ENCODE measurements at regions not wholly inside any gene's neighbourhood (a gene's known extent, or its start where the extent isn't known, plus 50 kb on each side); places are given as distances from the start of the nearest gene placed in this dataset.

DNA sequence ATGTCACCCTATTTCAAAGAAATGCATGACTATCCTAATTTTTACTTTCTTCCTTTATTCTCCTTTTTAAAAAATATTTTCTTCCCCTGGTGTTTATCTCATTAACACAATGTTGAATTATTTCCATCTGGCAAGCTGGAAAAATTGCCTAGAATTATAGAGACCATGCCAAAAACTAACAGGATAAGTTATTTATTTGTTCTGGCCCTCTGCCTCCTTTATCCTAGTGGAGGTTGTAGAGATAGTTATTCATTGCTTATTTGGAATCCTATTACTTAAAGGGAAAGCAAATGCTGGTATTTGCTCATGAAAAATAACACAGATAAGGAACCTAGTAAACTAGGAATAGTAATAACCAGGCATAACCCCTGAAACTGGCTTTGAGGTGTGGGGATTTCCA is 684.9 kb upstream of the KIF2B start:
- ATAC-seq (ENCODE audit: poor library complexity) (no peak), DNase-seq (no peak)
- intact Hi-C loops (cut with DNase I) = no loop called here

DNA sequence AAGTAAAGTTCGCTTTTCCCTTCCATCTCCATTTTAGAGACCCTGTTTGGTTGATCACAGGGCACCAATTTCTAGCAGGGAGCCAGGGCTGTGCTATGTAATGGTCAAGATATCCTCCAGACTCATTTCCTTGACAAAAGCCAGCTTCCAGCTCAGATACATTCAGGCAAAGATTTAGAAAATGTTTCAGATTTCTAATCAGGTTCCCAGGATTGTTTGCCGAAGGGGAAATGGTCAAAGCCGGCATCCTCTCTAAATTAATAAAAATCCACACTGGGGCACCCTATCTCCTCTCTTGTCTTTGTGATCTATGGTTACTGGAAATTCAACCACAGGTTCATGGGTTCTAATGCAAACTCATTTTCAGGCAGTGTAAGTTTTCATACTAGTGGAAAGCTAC is 686.8 kb upstream of the KIF2B start:
- ATAC-seq (ENCODE audit: poor library complexity) (no peak), DNase-seq (no peak)
- intact Hi-C loops (cut with DNase I) = no loop called here

DNA sequence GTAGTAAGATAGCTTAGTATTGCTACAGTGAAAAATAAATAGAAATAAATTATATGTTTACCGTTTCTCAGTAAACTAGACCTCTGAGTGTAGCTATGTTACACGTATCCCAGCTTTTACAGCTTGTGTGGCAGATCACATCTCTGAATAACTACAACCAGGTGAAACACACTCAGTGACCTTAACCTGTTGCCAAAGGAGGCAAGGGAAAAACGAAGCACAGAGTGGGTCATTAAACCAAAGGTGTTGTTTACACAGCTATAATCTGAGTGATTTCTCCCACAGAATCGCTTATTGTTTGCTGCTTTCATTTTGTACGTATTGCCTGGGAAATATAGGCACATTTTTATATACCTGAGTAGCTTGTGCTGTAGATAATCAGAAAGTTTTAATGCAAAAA is 688.2 kb upstream of the KIF2B start:
- ATAC-seq (ENCODE audit: poor library complexity) = no peak
- intact Hi-C loops (cut with DNase I) = no loop called here

DNA sequence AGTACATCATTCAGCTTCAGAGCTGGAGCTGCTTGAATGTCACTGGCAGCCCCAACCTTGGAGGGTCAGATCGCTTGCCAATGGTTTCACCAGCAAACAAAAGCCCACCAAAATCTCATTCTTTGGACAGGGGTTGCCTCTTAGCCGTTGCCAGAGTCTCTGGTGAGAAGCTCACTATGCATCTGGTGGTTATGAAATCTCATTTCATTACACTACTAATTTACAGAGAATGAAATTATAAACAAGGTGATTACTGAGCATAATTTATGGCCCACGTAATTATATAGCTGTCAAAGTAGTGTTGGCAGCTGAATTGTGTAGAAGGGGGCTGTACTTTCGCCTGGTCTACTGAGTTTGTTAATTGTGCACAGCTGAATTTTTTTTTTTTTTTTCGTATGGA is 688.9 kb upstream of the KIF2B start:
- intact Hi-C loops (cut with DNase I) = no loop called here
- DNase-seq (no peak), ATAC-seq (ENCODE audit: poor library complexity) (no peak)

More for the DNA sequence above, 688.2 kb upstream of the KIF2B start:
- no peak for DNase-seq

DNA sequence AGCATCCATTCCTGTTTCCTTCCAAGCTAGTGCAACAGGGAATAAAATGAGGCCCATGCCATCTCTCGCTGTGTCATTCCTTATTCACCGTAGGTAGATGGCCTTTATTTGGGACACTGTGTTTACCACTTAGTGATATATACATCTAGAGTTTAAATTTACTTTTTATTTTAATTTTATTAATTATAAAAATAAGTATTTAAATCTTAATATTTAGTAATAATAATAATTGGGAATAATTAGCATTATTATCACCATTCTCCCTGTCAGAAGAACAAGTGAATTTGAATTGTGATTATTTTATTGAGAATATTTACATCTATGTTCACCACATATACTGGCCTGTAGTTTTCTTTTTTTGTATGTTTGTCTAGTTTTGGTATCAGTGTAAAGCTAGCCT is 692.9 kb upstream of the KIF2B start:
- intact Hi-C loops (cut with DNase I) = loop anchor here (10.0 kb wide), 1 partner anchor 45 kb away; no protein-coding TSS in a partner anchor
- ATAC-seq (ENCODE audit: poor library complexity) (no peak), DNase-seq (no peak)

DNA sequence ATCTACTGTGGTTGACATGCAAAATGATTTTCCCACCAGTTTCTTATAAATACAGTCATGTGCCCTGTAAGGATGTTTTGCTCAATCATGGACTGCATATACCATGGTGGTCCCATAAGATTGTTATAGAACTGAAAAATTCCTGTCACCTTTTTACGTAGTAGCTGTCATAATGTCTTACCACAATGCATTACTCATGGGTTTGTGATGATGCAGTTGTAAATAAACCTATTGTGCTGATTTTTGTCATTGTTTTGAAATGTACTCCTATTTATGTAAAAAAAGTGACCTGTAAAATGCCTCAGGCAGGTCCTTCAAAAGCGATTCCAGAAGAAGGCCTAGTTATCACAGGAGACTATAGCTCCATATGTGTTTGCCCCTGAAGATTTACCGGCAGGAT is 695.4 kb upstream of the KIF2B start:
- intact Hi-C loops (cut with DNase I) = loop anchor here (10.0 kb wide), 1 partner anchor 47 kb away; no protein-coding TSS in a partner anchor
- DNase-seq = no peak
- no peak for ATAC-seq (ENCODE audit: poor library complexity)

GRCh38 chr17:53122966-53123365 is 699.8 kb upstream of the KIF2B start:
- intact Hi-C loops (cut with DNase I) = loop anchor here (10.0 kb wide), 1 partner anchor 52 kb away; no protein-coding TSS in a partner anchor
- DNase-seq (no peak), ATAC-seq (ENCODE audit: poor library complexity) (no peak)

- no peak for DNase-seq
- intact Hi-C loops (cut with DNase I) = loop anchor here (10.0 kb wide), 1 partner anchor 55 kb away; no protein-coding TSS in a partner anchor
- ATAC-seq (ENCODE audit: poor library complexity) = no peak
Measured at GRCh38 chr17:53119773-53120172, 703.0 kb upstream of the KIF2B start.

DNA sequence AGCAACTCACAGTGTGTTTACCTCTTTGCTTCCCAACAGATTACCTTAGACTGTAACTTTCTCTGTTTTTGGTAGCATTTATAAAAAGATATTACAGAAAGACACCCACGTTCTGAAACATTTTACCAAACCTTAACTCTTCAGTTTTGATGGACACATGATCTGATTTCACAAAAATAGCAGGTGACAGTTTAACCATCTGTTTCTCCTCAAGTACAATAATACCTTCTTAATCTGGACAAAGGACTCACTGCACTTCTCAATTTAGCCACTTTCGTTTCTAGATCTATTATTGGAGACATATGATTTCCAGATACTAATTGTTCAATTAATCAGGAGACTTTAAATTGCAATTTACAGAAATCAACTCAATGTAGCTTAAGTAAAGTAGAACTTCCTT is 703.8 kb upstream of the KIF2B start:
- intact Hi-C loops (cut with DNase I) = no loop called here
- ATAC-seq (ENCODE audit: poor library complexity) (no peak), DNase-seq (no peak)

- DNase-seq (no peak), ATAC-seq (ENCODE audit: poor library complexity) (no peak)
- intact Hi-C loops (cut with DNase I) = no loop called here
Measured at GRCh38 chr17:53106886-53107285, 715.8 kb upstream of the KIF2B start.

GRCh38 chr17:53101706-53102105 is 721.0 kb upstream of the KIF2B start:
- DNase-seq (no peak), ATAC-seq (ENCODE audit: poor library complexity) (no peak)
- intact Hi-C loops (cut with DNase I) = no loop called here

DNA sequence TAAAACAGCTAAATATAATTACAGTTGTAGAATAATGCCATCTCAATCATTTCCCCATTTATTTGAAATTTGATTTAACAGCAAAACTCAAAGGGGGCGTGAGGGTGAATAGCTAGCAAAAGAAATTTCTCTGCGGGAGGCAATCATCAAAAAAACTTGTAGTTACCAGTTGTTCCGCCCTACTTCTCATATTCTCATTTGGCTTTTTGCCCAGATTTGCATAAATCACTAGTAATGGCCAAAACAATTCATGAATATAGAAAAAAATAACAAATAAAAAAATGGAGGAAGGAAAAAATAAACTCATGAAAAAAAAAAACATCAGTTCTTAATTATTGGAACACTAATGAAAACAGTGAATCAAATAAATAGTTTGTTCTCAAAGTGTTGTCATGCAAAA is 722.6 kb upstream of the KIF2B start:
- DNase-seq (no peak), ATAC-seq (ENCODE audit: poor library complexity) (no peak)
- intact Hi-C loops (cut with DNase I) = no loop called here

DNA sequence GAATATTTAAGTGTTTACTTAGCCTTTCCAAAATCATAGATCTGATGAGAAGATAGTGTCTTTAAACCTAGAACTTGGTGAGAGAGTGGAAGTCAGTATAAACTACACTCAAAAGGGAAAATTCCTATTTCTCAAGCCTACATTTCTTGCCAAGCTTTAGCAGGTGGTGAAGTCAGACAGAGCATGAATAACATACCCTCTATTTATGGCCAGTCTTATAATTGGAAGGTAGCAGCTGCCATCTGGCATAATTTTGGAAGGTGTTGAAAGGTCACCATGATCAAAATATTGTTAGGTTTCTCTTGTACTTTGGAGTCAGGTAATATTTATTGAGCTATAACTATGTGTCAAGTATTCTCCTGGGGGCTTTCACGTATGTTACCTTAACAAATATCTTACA is 729.3 kb upstream of the KIF2B start:
- no peak for ATAC-seq (ENCODE audit: poor library complexity)
- intact Hi-C loops (cut with DNase I) = no loop called here
- DNase-seq = no peak

GRCh38 chr17:53092072-53092471 is 730.7 kb upstream of the KIF2B start:
- intact Hi-C loops (cut with DNase I) = no loop called here
- no peak for ATAC-seq (ENCODE audit: poor library complexity)
- DNase-seq = no peak

- ATAC-seq (ENCODE audit: poor library complexity) = no peak
- DNase-seq = no peak
- intact Hi-C loops (cut with DNase I) = no loop called here
Measured at GRCh38 chr17:53090770-53091169, 732.0 kb upstream of the KIF2B start.

DNA sequence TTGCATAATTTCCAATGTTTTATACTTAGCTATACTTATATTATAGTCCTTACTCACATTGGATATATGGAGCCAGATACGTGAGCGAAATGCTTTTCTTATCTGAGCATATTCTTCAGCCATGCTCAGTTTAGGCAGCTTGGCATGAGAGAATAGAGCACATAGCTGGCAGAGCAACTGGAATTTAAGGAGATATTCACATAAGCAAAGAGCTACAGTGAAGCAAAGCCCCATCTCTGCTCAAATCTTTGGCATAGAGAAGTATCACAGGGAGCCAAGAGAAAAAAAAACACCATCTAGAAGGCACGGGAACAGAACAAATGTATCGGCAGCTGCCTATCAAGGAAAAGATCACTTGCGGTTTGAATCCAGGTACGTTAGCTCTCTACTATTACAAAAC is 734.2 kb upstream of the KIF2B start:
- DNase-seq (no peak), ATAC-seq (ENCODE audit: poor library complexity) (no peak)
- intact Hi-C loops (cut with DNase I) = no loop called here

GRCh38 chr17:53061446-53061845 is 761.3 kb upstream of the KIF2B start:
- ATAC-seq (ENCODE audit: poor library complexity) = no peak
- no peak for DNase-seq
- intact Hi-C loops (cut with DNase I) = no loop called here

DNA sequence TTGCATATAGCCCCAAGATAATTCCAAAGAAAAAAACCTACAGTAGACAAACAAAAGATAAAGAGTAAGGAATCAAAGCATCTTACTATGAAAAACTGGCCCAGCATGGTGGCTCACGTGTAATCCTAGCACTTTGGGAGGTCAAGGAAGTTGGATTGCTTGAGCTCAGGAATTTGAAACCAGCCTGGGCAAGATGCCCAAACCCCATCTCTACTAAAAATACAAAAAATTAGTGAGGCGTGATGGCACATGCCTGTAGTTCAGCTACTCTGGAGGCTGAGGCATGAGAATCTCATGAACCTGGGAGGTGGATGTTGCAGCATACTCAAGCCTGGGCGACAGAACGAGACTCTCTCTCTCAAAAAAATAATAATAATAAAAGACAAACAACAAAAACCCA is 764.7 kb upstream of the KIF2B start:
- intact Hi-C loops (cut with DNase I) = no loop called here
- no peak for ATAC-seq (ENCODE audit: poor library complexity)
- DNase-seq = no peak

- ATAC-seq (ENCODE audit: poor library complexity) = no peak
- intact Hi-C loops (cut with DNase I) = no loop called here
Measured at GRCh38 chr17:53046781-53047180, 775.9 kb upstream of the KIF2B start.

GRCh38 chr17:53039981-53040380 is 782.7 kb upstream of the KIF2B start:
- intact Hi-C loops (cut with DNase I) = no loop called here

More at GRCh38 chr17:53046781-53047180, 775.9 kb upstream of the KIF2B start:
- DNase-seq = no peak

DNA sequence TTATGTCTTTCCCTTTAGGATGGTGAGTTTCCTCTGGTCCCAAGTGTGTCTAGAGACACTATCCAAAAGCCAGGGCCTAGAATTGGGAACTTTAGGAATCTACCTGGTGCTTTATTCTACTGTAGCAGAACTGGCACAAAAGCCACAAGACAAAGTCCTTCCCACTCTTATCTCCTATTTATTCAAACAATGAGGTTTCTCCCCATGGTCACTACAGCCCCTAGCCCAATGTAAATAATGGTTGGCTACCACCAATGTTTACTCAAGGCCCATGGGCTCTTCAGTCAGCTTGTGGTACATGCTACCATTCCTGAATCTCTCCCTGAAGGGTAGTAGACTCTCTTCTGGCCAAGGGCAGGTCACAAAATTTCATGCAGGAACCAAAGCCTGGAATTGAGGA is 789.4 kb upstream of the KIF2B start:
- ATAC-seq (ENCODE audit: poor library complexity) = no peak

More at GRCh38 chr17:53039981-53040380, 782.7 kb upstream of the KIF2B start:
- ATAC-seq (ENCODE audit: poor library complexity) (no peak), DNase-seq (no peak)

More for the DNA sequence above, 789.4 kb upstream of the KIF2B start:
- intact Hi-C loops (cut with DNase I) = no loop called here
- no peak for DNase-seq
